IPS DF 19.7 (cell line): ENCODE measurements at regions not wholly inside any gene's neighbourhood (a gene's known extent, or its start where the extent isn't known, plus 50 kb on each side); places are given as distances from the start of the nearest gene placed in this dataset.

Source experiments
- DNase-seq: peaks from one replicate; pipeline ENCODE4 v3.0.0-alpha.2; 2013; ENCODE audit warnings: low read depth, low spot score

DNA sequence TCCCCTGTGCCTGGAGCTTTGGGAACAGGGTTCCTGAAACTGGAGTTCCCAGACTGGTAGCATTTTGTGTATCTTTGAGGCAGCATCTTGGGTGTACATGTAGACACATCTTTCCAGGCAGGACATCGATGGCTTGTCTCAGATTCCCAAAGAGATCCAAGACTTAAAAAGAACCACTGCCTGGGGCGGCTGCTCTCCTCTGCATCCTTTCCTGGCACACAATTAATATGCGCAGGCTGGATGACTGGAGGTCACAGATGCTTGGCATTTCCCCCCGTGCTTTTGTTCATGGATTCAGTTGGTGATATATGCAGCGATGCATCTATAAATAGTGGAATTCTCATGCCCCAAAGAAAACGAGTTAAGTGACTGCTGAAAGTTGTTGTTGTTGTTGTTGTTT is 80.5 kb downstream of the CLDN34 start:
- no peak for DNase-seq

DNA sequence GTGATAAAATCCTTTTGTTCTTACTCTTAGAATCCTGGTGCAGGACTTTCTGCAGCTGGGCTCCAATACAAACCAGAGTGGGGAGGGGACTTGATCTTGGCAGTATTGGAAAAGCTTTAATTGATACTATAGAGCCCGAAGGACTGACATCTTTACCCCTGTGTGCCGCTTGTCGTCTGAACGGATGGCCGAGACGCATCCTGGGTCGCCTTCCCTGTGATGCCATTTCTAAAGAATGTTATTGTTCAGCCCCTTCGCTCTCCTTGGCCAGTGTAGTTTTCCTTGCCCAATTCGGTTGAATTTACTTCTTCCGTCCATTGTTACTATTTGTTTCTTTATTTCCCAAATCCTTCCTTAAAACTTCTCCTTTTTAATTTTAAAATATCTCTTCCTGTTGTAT is 80.9 kb downstream of the CLDN34 start:
- DNase-seq = no peak

GRCh38 chrX:10048707-10049106 is 81.5 kb downstream of the CLDN34 start:
- no peak for DNase-seq

GRCh38 chrX:10049236-10049635 is 82.1 kb downstream of the CLDN34 start:
- DNase-seq = no peak

DNA sequence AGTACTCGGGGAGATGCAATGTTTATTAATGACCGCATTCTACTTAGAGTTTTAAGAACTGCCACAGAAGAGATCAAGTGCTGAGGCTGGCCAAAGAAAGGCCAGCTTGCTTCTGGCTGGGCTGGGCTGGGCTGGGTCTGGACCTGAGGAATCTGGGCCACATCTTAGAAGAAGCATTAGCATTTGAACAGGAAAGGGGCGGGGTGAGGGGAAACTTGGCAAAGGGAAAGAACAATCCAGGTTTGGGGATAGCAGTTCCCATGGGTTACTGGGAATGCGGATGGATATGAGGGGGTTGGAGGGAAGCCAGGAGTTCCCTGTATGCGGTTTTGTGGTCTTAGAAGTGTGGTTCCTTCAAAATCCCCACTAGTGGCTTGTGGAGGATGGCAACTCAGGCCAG is 83.3 kb downstream of the CLDN34 start:
- DNase-seq = peak; percentile 56

GRCh38 chrX:10051866-10052480 is 84.8 kb downstream of the CLDN34 start:
- DNase-seq = no peak

DNA sequence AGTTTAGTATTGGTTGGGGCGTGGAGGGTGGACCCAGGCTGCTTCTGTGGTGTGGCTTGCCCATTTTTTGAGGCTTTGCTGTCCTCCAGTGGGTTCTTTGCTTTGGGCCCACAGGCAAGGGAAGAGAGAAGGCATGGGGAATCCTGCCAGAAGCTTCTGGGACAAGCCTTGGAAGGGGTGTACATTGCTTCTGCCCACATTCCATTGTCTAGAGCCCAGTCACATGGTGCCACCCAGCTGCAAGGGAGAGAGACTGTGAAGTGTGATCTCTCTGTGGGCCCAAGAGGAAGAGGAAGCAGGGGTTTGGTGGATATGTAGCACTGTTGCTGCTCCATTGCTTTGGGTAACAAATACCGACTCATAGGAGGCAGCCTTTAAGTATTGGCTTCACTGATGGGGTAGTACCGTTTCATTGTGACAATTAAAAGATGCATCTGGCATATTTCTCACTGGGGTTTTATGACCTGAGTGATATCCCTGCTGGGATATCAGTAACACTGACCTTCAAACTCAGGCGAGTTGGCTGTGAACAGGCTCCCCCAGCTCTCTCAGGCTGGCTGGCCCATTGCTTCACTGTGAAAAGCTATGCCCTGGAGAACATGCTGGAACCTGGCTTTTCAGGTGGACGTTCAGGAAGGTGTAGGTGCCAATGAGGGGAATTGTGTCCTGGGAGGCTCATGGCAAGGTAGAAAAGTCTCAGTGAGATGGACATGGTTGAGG is 85.9 kb downstream of the CLDN34 start:
- DNase-seq = no peak

DNA sequence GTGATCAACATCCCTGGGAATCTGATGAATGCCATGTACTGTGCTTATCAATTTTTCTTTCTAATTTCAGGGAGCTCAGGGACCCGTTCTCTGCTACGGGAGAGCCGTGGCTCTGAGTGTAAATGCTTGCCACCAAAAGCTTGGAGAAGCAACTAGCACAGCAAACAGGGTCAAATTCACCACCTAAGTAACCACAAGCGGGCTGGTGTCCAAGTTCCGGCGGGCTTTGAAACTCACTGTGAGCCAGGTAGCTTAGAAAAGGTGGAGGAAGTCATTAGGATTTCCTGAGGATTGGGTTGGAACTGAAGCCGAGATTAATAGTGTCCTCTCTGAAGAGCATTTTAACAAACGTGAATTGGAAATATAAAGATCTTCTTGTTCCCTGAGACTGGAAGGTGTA is 87.2 kb downstream of the CLDN34 start:
- no peak for DNase-seq

DNA sequence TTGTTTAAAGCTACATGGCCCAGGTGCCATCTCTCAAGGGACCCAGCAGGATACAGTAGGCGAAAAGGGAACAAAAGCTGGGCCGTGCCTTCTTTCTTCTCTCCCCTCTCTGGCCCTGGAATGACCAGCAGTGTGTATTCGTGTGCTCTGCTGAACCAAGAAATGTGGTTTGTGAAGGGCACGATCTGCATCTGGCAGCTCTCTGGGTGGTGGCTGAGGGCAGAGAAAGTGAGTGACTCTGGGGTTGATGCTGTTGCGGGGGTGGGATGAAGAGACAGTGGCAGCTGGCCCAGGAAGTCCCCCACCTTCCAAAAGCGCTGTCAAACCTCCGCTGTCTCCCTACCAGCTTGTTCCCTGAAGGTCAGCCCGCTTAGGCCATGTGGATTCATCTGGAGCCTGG is 88.3 kb downstream of the CLDN34 start:
- no peak for DNase-seq

DNA sequence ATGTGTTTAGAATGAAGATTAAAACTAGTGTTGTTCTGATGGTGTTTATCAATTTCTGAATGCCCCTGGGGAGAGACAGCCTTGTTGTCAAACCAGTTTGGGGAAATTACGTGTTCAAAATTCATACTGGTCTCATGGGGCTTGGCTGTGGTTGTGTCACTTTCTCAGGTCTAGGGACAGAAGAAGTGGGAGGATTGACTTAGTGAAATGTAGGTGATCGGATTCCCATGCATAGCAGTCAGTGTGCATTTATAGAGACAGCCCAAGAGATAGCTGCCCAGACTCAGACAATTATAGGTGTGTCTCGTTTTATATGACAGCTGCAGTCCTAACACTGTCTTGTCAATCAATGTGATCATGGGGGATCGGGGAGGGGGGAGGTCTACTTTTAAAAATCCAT is 94.4 kb upstream of the CLCN4 start:
- DNase-seq = no peak

GRCh38 chrX:10062980-10063379 is 93.8 kb upstream of the CLCN4 start:
- DNase-seq = no peak

DNA sequence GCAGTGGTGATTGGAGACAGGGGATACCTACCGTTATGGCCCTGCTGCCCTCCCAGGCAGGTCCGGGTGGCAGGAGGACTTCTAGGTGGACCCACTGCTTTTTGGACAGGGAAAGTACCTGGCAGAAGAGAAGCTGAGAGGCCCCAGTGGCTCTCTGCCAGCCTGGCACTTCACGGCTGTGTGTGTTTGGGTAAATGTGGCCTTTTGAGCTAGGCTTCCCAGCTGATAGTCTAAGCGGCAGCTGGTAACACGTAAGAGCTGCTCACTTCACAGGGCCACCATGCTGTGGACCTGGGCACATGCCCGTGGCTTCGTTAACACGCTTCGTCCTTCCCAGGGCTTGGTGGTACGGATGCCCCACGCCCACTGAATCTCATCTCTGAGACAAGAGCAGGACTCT is 92.0 kb upstream of the CLCN4 start:
- no peak for DNase-seq

DNA sequence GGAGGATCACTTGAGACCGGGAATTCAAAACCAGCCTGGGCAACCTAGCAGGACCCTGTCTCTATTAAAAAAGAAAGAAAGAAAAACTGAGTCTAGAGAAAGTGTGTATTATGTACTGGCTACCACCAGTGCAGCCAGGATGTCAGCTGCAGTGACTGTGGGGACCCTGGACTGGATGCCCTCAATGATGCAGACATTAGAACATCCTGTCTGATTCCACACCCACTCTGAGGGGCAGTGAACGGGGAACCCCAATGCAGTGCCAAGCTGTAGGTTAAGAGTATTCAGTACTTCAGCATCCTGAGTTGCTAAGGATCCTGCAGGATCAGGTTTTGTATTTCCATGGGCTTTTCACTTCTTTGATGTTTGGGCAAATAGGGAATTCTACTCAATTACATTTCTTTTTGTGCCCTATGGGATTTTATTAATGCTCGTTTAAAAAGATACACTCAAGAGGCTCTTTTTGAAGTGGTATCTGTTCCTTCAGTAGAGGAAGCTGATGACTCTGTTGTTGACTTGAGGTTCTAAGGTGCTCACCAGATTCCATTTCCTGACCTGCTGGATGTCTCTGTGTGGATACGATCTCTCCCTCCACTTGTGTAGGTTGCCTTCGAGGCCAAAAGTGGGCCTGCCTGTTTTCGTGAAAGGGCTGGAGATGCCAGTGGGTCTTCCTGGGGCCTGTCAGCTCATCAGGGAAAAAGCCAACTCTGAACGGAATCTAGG is 85.9 kb upstream of the CLCN4 start:
- DNase-seq = no peak

DNA sequence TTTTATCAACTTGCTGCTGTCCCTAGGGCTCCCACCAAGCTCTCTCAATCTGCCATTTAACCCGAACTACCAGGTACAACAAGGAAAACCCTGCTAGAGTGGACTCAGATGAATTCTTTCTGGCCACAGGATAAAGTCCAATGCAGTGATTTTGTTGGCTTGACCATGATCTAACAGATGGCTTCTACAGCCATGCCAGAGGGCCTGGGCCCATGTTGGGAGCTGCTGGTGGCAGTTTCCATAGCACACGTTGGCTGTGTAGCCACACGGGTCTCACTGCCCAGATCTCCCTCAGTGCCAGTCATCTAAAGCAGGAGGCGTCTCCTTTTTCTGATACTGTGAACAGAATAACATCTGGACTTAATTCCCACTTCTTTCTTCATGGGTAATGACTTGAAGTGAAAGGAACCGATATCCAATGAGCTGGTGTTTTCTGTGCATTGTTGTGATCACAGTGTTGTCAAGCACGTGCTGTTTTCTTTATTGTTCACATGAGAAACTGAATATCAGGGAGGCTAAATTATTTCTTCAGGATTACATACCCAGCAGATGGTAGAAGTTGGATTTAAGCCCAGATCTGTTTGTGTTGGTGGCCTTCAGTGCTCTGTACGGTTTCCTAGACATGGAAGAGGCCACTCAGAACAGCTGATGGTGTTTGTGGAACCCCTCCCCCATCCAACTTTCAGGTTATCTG is 85.2 kb upstream of the CLCN4 start:
- no peak for DNase-seq

GRCh38 chrX:10072786-10073568 is 83.8 kb upstream of the CLCN4 start:
- DNase-seq = no peak

DNA sequence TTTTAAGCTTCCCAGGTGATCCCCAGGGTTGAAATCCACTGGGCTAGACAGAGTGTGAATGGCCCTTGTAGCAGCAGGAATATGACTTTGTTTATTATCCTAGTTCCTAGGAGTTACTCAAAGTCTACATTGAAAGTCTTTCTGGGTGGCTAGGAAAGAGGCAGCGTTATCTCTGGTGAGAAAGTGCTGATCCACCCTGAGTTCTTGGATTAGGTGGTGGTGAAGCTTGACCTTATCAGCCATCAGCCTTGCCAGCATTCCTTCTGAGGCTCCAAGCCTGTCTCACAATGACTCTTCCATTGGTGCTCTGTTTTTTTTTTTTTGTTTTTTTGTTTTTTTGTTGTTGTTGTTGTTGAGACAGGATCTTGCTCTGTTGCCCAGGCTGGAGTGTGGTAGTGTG is 83.1 kb upstream of the CLCN4 start:
- DNase-seq = no peak

DNA sequence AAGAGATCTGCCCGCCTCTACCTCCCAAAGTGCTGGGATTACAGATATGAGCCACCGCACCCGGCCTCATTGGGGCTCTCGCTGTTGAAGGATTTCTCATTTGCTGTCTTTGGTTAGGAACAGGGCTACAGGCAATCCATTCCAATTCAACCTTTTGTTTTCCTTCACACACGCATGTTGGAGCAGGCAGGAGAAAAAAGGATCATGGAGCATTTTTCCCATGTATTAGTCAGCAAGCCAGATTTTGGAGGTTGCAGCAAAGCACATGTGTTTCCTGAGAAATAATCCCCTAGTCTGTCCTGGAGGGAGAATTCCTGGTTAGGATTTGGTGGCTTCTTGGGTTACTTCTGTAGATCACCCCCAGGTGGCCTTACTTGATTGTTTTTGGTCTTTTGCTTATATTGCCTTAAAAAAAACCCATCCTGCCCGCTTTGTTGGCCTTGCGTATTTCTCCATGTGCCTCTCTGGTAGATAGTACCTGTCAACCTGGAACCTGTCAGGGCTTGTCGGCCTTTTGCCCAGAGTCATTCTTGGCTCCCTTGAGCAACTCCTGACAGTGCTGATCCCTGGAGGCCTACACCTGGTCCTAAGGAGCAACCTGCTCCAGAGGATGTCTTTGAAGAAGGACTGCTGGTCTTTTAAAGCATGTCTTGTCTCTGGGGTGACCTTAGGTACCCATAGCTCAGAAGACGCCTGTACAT is 82.4 kb upstream of the CLCN4 start:
- no peak for DNase-seq

DNA sequence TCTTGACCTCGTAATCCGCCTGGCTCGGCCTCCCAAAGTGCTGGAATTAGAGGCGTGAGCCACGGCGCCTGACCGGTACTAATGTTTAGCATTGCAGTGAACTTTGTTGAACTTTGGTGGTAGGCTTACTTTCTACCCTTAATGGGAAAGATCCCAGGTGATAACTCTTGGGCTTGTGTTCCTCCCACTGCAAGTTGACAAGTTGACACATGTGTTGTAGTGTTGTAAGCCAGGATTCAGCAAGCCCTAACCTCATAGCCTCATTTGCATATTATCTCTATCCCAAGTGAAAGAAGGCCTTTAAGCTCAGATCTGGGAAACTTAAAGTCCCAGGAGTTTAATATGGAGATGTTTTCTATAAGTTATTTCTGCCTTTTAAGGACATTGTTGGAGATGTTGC is 80.0 kb upstream of the CLCN4 start:
- no peak for DNase-seq

DNA sequence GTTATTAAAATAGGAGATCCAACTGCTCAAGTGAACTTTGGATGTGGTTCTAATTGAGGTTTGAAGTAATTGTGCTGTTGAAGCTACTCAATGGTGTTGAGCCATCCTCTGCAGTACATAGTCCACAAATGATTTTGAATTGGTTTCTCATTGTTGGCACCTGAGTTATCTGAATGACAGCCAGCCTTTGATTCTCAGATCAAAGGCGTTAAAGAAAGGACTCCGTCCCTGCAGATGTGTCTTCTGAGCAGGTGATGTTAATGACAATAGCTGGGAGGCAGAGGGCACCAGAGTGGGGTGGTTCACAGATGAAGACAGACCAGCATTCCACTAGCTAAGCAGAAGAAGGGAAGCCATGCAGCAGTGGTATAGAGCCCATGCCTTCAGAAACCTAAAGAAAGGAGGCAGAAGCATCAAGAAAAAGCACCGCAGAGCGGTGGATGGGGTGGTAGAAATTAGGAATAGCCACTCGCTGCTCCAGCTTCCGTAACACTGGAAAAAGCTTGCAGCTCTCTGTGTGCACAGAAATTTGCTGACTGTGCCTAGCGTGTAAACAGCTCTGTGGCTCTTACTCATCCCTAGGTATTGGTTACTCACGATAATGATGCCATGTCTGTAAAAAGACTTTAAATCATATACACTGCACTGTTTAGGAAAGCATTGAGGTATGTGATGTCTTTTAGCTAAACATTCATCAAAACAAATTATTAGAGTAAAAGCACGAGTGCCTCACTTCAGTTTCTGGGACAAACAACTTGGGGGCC is 79.2 kb upstream of the CLCN4 start:
- DNase-seq = no peak

DNA sequence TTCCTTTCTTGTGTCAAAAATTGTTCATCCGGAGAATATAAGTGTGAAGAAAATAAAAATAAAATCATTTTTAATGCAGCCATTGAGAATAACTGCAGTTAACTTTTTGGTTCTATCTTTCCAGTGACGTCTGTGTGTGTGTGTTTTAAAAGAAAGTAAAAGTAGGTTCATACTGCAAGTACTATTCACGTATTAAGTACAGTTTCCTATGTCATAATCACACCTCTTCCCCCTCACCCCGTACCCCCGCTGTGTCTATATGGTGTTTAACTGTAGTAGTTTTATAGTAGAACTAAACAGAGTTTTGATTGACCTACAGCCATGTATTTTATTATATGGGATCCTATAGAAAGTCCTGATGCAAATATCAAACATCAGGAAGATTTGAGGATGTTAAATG is 78.5 kb upstream of the CLCN4 start:
- no peak for DNase-seq
